IMR-90 (cell line): ENCODE measurements at regions not wholly inside any gene's neighbourhood (a gene's known extent, or its start where the extent isn't known, plus 50 kb on each side); places are given as distances from the start of the nearest gene placed in this dataset.

Experiments
- ATAC-seq: fragments of 200-7000 bp; cut with Tn5 transposase; 2 replicates; pipeline ENCODE4 v1.9.1; 2020; ENCODE audit warnings: low read depth, mild to moderate bottlenecking, moderate library complexity
- BruUV-seq: library from RNA; stranded (reverse); fragments of 400-500 nt; replicated peaks from 2 replicates; lab custom pipeline; 2021; lab: Mats Ljungman, UMichigan
- CTCF ChIA-PET: fragments of 300-600 bp; formaldehyde crosslinking; extraction: SDS; loops from one replicate; lab custom pipeline; 2021; ENCODE audit warnings: antibody characterized with exemption; lab: Yijun Ruan, JAX
- POLR2A ChIA-PET: fragments of 300-600 bp; sonication (Branson Sonifier 250); formaldehyde crosslinking; loops from one replicate; lab custom pipeline; 2022; ENCODE audit warnings: antibody characterized with exemption; ENCODE audit not compliant: unreplicated experiment; lab: Charles Lee
- DNase-seq: peaks from one replicate; pipeline ENCODE4 v3.0.0; 2013
- H2AFZ ChIP-seq: replicated peaks from 2 replicates; pipeline ENCODE3; 2013; ENCODE audit warnings: low read length, mild to moderate bottlenecking; ENCODE audit not compliant: poor library complexity
- H2AK5ac ChIP-seq: 2 replicates; pipeline ENCODE4 v1.6.1; 2013; ENCODE audit warnings: low read depth, low read length, inconsistent platforms
- H2AK9ac ChIP-seq: replicated peaks from 2 replicates; pipeline ENCODE3; 2013; ENCODE audit warnings: mild to moderate bottlenecking, low read depth, low read length, moderate library complexity; ENCODE audit not compliant: poor library complexity
- H2BK120ac ChIP-seq: 2 replicates; pipeline ENCODE4 v1.6.1; 2013; ENCODE audit warnings: low read depth, low read length, inconsistent platforms
- H2BK15ac ChIP-seq: 3 replicates; pipeline ENCODE4 v1.6.1; 2013; ENCODE audit warnings: low read depth, low read length, inconsistent platforms
- H2BK20ac ChIP-seq: 2 replicates; pipeline ENCODE4 v1.6.1; 2013; ENCODE audit warnings: low read depth, mild to moderate bottlenecking, inconsistent platforms, low read length, moderate library complexity
- H2BK5ac ChIP-seq: 2 replicates; pipeline ENCODE4 v1.6.1; 2013; ENCODE audit warnings: mild to moderate bottlenecking, low read depth, low read length, inconsistent platforms; ENCODE audit not compliant: poor library complexity, severe bottlenecking
- H3K14ac ChIP-seq: replicated peaks from 2 replicates; pipeline ENCODE4 v1.6.1; 2013; ENCODE audit warnings: low read depth, low read length, inconsistent platforms
- H3K18ac ChIP-seq: 2 replicates; pipeline ENCODE4 v1.6.1; 2013; ENCODE audit warnings: low read depth, low read length, control low read depth
- H3K23ac ChIP-seq: 2 replicates; pipeline ENCODE4 v1.6.1; 2013; ENCODE audit warnings: low read depth, low read length, inconsistent platforms
- H3K27ac ChIP-seq: 2 replicates; pipeline ENCODE4 v1.5.1; 2013; ENCODE audit warnings: mild to moderate bottlenecking, control low read depth, low read length; ENCODE audit not compliant: insufficient read depth
- H3K27me3 ChIP-seq: 2 replicates; pipeline ENCODE4 v1.6.1; 2013; ENCODE audit warnings: low read length; ENCODE audit not compliant: control insufficient read depth, insufficient read depth
- H3K36me3 ChIP-seq: 2 replicates; pipeline ENCODE4 v1.6.1; 2013; ENCODE audit warnings: low read length, mixed read lengths; ENCODE audit not compliant: control insufficient read depth, insufficient read depth
- H3K4ac ChIP-seq: 2 replicates; pipeline ENCODE4 v1.6.1; 2013; ENCODE audit warnings: low read depth, low read length, inconsistent platforms
- H3K4me1 ChIP-seq: 2 replicates; pipeline ENCODE4 v1.6.1; 2013; ENCODE audit warnings: low read length, mixed read lengths; ENCODE audit not compliant: control insufficient read depth, insufficient read depth
- H3K4me2 ChIP-seq: 2 replicates; pipeline ENCODE4 v1.6.1; 2013; ENCODE audit warnings: low read depth, mild to moderate bottlenecking, control low read depth, low read length, moderate library complexity
- H3K4me3 ChIP-seq: 2 replicates; pipeline ENCODE4 v1.5.1; 2013; ENCODE audit warnings: low read depth, mild to moderate bottlenecking, control low read depth, low read length, moderate library complexity; ENCODE audit not compliant: insufficient read depth
- H3K56ac ChIP-seq: 2 replicates; pipeline ENCODE4 v1.6.1; 2013; ENCODE audit warnings: low read length, inconsistent platforms; ENCODE audit not compliant: insufficient read depth; ENCODE audit errors: extremely low read depth
- H3K79me1 ChIP-seq, 2 experiments: 2 replicates each; pipeline ENCODE4 v1.6.1; 2013; ENCODE audit warnings: low read length in 2 of 2, inconsistent platforms in 1 of 2, low read depth in 1 of 2
- H3K9ac ChIP-seq: 2 replicates; pipeline ENCODE4 v1.6.1; 2013; ENCODE audit warnings: low read depth, low read length, control low read depth
- H3K9me1 ChIP-seq: 2 replicates; pipeline ENCODE4 v1.6.1; 2013; ENCODE audit warnings: low read length, inconsistent platforms; ENCODE audit not compliant: insufficient read depth
- H3K9me3 ChIP-seq: 2 replicates; pipeline ENCODE4 v1.6.1; 2013; ENCODE audit warnings: low read length; ENCODE audit not compliant: control insufficient read depth, insufficient read depth
- H4K20me1 ChIP-seq: 2 replicates; pipeline ENCODE4 v1.6.1; 2013; ENCODE audit warnings: low read length, inconsistent platforms; ENCODE audit not compliant: insufficient read depth
- H4K5ac ChIP-seq: 2 replicates; pipeline ENCODE4 v1.6.1; 2013; ENCODE audit warnings: mild to moderate bottlenecking, low read depth, low read length, control low read depth
- H4K8ac ChIP-seq, 2 experiments: 2 replicates each; pipeline ENCODE4 v1.6.1; 2013; ENCODE audit warnings: low read depth in 2 of 2, low read length in 2 of 2, control low read depth in 1 of 2, inconsistent platforms in 1 of 2
- H4K91ac ChIP-seq: 2 replicates; pipeline ENCODE4 v1.6.1; 2013; ENCODE audit warnings: low read depth, low read length, inconsistent platforms; ENCODE audit not compliant: insufficient read depth
- BHLHE40 ChIP-seq: fragments of 150-350 bp; IDR thresholded peaks from 2 replicates; pipeline ENCODE4 v1.6.1; 2016; ENCODE audit warnings: mild to moderate bottlenecking, low read depth, low read length
- CEBPB ChIP-seq: IDR thresholded peaks from 2 replicates; pipeline ENCODE4 v1.6.1; 2012; ENCODE audit warnings: low read depth, low read length, improper control_type of control experiment
- CHD1 ChIP-seq: IDR thresholded peaks from 2 replicates; pipeline ENCODE4 v1.6.1; 2012; ENCODE audit warnings: low read depth, low read length, improper control_type of control experiment
- MAFK ChIP-seq: IDR thresholded peaks from 2 replicates; pipeline ENCODE4 v1.6.1; 2012; ENCODE audit warnings: low read depth, low read length, improper control_type of control experiment
- MXI1 ChIP-seq: IDR thresholded peaks from 2 replicates; pipeline ENCODE4 v1.6.1; 2012; ENCODE audit warnings: low read depth, mild to moderate bottlenecking, low read length, moderate library complexity, borderline replicate concordance
- NFE2L2 ChIP-seq: fragments of 150-350 bp; IDR thresholded peaks from 2 replicates; pipeline ENCODE4 v1.6.1; 2016; ENCODE audit warnings: low read depth, mild to moderate bottlenecking, low read length
- RAD21 ChIP-seq: IDR thresholded peaks from 2 replicates; pipeline ENCODE4 v1.6.1; 2012; ENCODE audit warnings: low read length, improper control_type of control experiment
- RCOR1 ChIP-seq: IDR thresholded peaks from 2 replicates; pipeline ENCODE4 v1.6.1; 2012; ENCODE audit warnings: mild to moderate bottlenecking, low read length, improper control_type of control experiment; ENCODE audit not compliant: insufficient replicate concordance
- SMC3 ChIP-seq: fragments of 150-350 bp; IDR thresholded peaks from 2 replicates; pipeline ENCODE4 v1.6.1; 2016; ENCODE audit warnings: low read depth, mild to moderate bottlenecking, antibody characterized with exemption, low read length, moderate library complexity
- USF2 ChIP-seq: fragments of 150-350 bp; IDR thresholded peaks from 2 replicates; pipeline ENCODE4 v1.6.1; 2017; ENCODE audit warnings: mild to moderate bottlenecking, antibody characterized with exemption, low read length, low read depth
- WGBS, 2 experiments: methylation state at CpG; one replicate each; pipeline versions ENCODE4 v1.1.5 to v1.1.7; 2013; ENCODE audit warnings: missing lambda C conversion rate in 2 of 2; ENCODE audit not compliant: insufficient read length in 1 of 2; ENCODE audit errors: extremely low coverage in 2 of 2; 5-methylcytosine and 5-hydroxymethylcytosine counted together
- dilution Hi-C: fragments of 300-500 bp; cut with HindIII; formaldehyde crosslinking; loops from one replicate; pipeline ENCODE4 v1.14.3; 2018; ENCODE audit warnings: low sequenced_read_pairs; ENCODE audit not compliant: unreplicated experiment
- in situ Hi-C: fragments of 300-500 bp; cut with MboI; formaldehyde crosslinking; loops from 3 replicates; pipeline ENCODE4 v1.14.3; 2019; ENCODE audit warnings: low sequenced_read_pairs, inconsistent platforms, mixed read lengths
- intact Hi-C: fragments of 100-400 bp; cut with micrococcal nuclease; formaldehyde crosslinking; loops from 2 replicates; pipeline ENCODE4 v1.10.0; 2022
- TF ChIP-seq, protein P1 (sequence below): conservative IDR thresholded peaks from 2 replicates; pipeline ENCODE4 v1.5.1; 2012; ENCODE audit warnings: mild to moderate bottlenecking, low read depth, low read length, improper control_type of control experiment
- TF ChIP-seq, protein P2 (sequence below): fragments of 150-350 bp; IDR thresholded peaks from 2 replicates; pipeline ENCODE4 v1.6.1; 2016; ENCODE audit warnings: low read depth, mild to moderate bottlenecking, low read length, moderate library complexity, borderline replicate concordance

DNA sequence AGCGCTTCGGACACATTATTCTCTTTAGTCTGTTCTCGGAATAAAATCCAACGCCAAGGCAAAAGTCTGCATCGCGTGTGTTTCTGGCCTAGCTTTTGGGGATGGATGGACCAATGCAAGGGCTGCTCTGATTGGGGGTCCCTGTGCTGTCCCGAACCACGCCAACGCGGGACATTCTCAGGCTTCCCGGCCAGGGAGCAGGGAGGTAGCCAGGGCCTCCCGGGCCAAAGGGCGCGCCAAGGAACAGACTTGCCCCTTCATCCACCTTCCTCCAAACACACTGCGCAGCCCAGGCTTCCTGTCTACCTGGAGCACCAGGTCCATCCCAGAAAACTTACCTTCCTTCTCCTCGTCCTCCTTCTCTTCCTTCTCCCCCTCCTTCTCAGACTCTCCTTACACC, 113.0 kb upstream of the SELENOP start:
- Histone ChIP-seq H3K9me3 (no peaks in the 10 kb centered on the region), H4K20me1 (no peaks in the 10 kb centered on the region), H2BK120ac (no peak overlapping the region), H2BK5ac (no peak overlapping the region), H3K79me1 (no peaks in the 10 kb centered on the region), H3K14ac (no peak overlapping the region), H3K18ac (no peak overlapping the region), H3K27ac (no peak overlapping the region), H3K56ac (no peak overlapping the region), H4K5ac (no peak overlapping the region), H2BK20ac (no peak overlapping the region), H3K9ac (no peak overlapping the region), H2AFZ (no peak overlapping the region), H3K4ac (no peak overlapping the region), H2AK5ac (no peak overlapping the region), H4K91ac (no peak overlapping the region), H2BK15ac (no peak overlapping the region), H2AK9ac (peak overlapping the region; percentile 37), H3K9me1 (no peaks in the 10 kb centered on the region; the same call in 1 of the 2 replicates), H3K36me3 (no peaks in the 10 kb centered on the region), H3K4me1 (no peaks in the 10 kb centered on the region), H4K8ac (no peak overlapping the region), H3K4me2 (no peak overlapping the region), H3K4me3 (no peak overlapping the region), H3K23ac (no peak overlapping the region), H3K27me3 (no peaks in the 10 kb centered on the region; the same call in 1 of the 2 replicates)
- BruUV-seq: no TSS peak
- intact Hi-C loops (no loop called here), dilution Hi-C loops (no loop called here), in situ Hi-C loops (loop anchor here (25.0 kb wide), 1 partner anchor 563 kb away; the partner anchor contains the start of gene TMEM267)
- DNase-seq: no peak
- ATAC-seq: no peak
- TF ChIP-seq SMC3 (no peak), CHD1 (no peak), NFE2L2 (no peak), USF2 (no peak), BHLHE40 (no peak), CEBPB (no peak), MAFK (no peak), MXI1 (no peak), RCOR1 (no peak), RAD21 (no peak)
- TF ChIP-seq, protein P1, sequence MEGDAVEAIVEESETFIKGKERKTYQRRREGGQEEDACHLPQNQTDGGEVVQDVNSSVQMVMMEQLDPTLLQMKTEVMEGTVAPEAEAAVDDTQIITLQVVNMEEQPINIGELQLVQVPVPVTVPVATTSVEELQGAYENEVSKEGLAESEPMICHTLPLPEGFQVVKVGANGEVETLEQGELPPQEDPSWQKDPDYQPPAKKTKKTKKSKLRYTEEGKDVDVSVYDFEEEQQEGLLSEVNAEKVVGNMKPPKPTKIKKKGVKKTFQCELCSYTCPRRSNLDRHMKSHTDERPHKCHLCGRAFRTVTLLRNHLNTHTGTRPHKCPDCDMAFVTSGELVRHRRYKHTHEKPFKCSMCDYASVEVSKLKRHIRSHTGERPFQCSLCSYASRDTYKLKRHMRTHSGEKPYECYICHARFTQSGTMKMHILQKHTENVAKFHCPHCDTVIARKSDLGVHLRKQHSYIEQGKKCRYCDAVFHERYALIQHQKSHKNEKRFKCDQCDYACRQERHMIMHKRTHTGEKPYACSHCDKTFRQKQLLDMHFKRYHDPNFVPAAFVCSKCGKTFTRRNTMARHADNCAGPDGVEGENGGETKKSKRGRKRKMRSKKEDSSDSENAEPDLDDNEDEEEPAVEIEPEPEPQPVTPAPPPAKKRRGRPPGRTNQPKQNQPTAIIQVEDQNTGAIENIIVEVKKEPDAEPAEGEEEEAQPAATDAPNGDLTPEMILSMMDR: no peak
- TF ChIP-seq, protein P2, sequence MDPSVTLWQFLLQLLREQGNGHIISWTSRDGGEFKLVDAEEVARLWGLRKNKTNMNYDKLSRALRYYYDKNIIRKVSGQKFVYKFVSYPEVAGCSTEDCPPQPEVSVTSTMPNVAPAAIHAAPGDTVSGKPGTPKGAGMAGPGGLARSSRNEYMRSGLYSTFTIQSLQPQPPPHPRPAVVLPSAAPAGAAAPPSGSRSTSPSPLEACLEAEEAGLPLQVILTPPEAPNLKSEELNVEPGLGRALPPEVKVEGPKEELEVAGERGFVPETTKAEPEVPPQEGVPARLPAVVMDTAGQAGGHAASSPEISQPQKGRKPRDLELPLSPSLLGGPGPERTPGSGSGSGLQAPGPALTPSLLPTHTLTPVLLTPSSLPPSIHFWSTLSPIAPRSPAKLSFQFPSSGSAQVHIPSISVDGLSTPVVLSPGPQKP: no peak
- CTCF ChIA-PET: no interaction called here
- WGBS, 2 experiments: 96% methylated on average over 8 of the region's 16 CpGs; no CpG with 5 or more reads in 1 of the 2 experiments
- POLR2A ChIA-PET: no interaction called here
